ENCODE measurements at regions not wholly inside any gene's neighbourhood (a gene's known extent, or its start where the extent isn't known, plus 50 kb on each side); places are given as distances from the start of the nearest gene placed in this dataset.
"Not testable (repeated sequence)": the region's sequence is repeated elsewhere in the genome, so short reads cannot be mapped to it uniquely, and the experiment has no call there.

DNA sequence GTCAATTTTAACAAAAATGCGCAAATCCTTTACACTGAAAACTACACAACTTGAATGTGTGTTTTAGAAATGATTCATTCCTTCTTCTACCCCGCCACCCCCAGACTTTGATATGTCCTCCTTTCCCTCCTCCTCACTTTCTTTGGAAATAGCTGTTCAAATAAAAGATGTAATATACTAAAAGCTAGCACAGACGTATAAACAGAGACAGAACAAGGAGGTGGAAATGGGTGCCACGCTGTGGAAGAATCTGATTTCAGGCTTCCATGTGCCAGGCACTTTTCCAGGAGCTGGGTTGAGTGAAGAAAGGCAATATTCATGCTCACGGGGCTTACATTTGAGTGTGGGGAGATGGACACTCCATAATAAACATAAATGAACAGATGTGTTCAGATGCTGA, 246.6 kb downstream of the ZNF92 start:
- not testable (repeated sequence) for TF ChIP-seq POLR2A (IDR thresholded peaks at IDR 0.05)
- TF ChIP-seq, protein P1, sequence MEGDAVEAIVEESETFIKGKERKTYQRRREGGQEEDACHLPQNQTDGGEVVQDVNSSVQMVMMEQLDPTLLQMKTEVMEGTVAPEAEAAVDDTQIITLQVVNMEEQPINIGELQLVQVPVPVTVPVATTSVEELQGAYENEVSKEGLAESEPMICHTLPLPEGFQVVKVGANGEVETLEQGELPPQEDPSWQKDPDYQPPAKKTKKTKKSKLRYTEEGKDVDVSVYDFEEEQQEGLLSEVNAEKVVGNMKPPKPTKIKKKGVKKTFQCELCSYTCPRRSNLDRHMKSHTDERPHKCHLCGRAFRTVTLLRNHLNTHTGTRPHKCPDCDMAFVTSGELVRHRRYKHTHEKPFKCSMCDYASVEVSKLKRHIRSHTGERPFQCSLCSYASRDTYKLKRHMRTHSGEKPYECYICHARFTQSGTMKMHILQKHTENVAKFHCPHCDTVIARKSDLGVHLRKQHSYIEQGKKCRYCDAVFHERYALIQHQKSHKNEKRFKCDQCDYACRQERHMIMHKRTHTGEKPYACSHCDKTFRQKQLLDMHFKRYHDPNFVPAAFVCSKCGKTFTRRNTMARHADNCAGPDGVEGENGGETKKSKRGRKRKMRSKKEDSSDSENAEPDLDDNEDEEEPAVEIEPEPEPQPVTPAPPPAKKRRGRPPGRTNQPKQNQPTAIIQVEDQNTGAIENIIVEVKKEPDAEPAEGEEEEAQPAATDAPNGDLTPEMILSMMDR (IDR thresholded peaks at IDR 0.05), result not testable (repeated sequence)
